ENCODE measurements at regions not wholly inside any gene's neighbourhood (a gene's known extent, or its start where the extent isn't known, plus 50 kb on each side); places are given as distances from the start of the nearest gene placed in this dataset.

DNA sequence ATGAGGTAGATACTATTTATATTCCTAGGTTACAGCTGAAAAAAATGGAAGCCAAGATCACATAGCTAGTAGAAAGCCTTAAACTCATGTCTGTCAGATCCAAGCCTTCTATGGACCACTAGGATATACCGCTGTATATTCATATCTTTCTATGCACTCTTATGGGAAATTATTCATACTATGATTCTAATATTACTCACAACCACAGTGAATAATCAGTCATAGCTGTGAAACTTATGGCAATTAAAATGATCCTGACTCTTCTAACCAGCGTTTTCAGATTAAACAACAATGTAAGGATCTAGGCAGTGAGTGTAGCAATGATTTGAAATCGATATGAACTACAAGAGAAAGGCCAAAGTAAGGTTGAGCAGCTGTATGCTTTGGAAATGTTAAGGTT, 111.0 kb downstream of the RASGEF1B start:
- peaks cover 3% of the 10 kb centered on the region for H3K27me3 Mint-ChIP-seq (ENCODE audit: insufficient read depth, unreplicated experiment)
- ChIA-PET CTCF (no interaction called here), POLR2A (no interaction called here)
- Histone ChIP-seq H3K4me3 (ENCODE audit: low read depth, low read length) (no peak overlapping the region), H3K4me1 (no peaks in the 10 kb centered on the region), H3K36me3 (ENCODE audit: control insufficient read depth, insufficient read depth, low read length) (no peaks in the 10 kb centered on the region), H3K27me3 (replicated peaks; ENCODE audit: control insufficient read depth, insufficient read depth, low read length) (no peaks in the 10 kb centered on the region), H3K9me3 (no peaks in the 10 kb centered on the region)
- peaks cover 6% of the 10 kb centered on the region for H3K4me1 Mint-ChIP-seq (ENCODE audit: low read depth, unreplicated experiment)
- TF ChIP-seq CTCF (IDR thresholded peaks at IDR 0.05; ENCODE audit: insufficient read depth in 1 of 2, low read depth in 1 of 2, low read length in 1 of 2, severe bottlenecking in 1 of 2, unreplicated experiment in 1 of 2): no peak
- intact Hi-C loops (cut with micrococcal nuclease; ENCODE audit: unreplicated experiment): no loop called here
- H3K9me3 Mint-ChIP-seq (ENCODE audit: unreplicated experiment): no peaks in the 10 kb centered on the region
- no peak for DNase-seq
- H3K27ac Mint-ChIP-seq (ENCODE audit: unreplicated experiment): no peak overlapping the region
- H3K4me3 Mint-ChIP-seq (ENCODE audit: unreplicated experiment): no peak overlapping the region
- no peaks in the 10 kb centered on the region for H3K36me3 Mint-ChIP-seq (ENCODE audit: insufficient read depth, unreplicated experiment)
- BruUV-seq (replicated peaks): no TSS peak

- H3K4me1 Mint-ChIP-seq (ENCODE audit: low read depth, unreplicated experiment): peaks cover 6% of the 10 kb centered on the region
- H3K36me3 Mint-ChIP-seq (ENCODE audit: insufficient read depth, unreplicated experiment): no peaks in the 10 kb centered on the region
- intact Hi-C loops (cut with micrococcal nuclease; ENCODE audit: unreplicated experiment): no loop called here
- no peaks in the 10 kb centered on the region for H3K9me3 Mint-ChIP-seq (ENCODE audit: unreplicated experiment)
- no peaks in the 10 kb centered on the region for H3K36me3 ChIP-seq (ENCODE audit: control insufficient read depth, insufficient read depth, low read length)
- no peak for DNase-seq
- POLR2A ChIA-PET: no interaction called here
- H3K4me3 Mint-ChIP-seq (ENCODE audit: unreplicated experiment): no peak overlapping the region
- CTCF ChIA-PET: interaction anchor here (0.5 kb wide), 1 partner anchor 235 kb away, joined by 3 read pairs; no protein-coding TSS in a partner anchor
- no peak for TF ChIP-seq CTCF (IDR thresholded peaks at IDR 0.05; ENCODE audit: insufficient read depth in 1 of 2, low read depth in 1 of 2, low read length in 1 of 2, severe bottlenecking in 1 of 2, unreplicated experiment in 1 of 2)
- no peaks in the 10 kb centered on the region for H3K4me1 ChIP-seq
- H3K9me3 ChIP-seq: no peaks in the 10 kb centered on the region
- peaks cover 3% of the 10 kb centered on the region for H3K27me3 Mint-ChIP-seq (ENCODE audit: insufficient read depth, unreplicated experiment)
- H3K4me3 ChIP-seq (ENCODE audit: low read depth, low read length): no peak overlapping the region
- no peak overlapping the region for H3K27ac Mint-ChIP-seq (ENCODE audit: unreplicated experiment)
- BruUV-seq (replicated peaks): no TSS peak
- H3K27me3 ChIP-seq (replicated peaks; ENCODE audit: control insufficient read depth, insufficient read depth, low read length): no peaks in the 10 kb centered on the region
These were observed 112.5 kb downstream of the RASGEF1B start for GRCh38 chr4:81359207-81359606.

DNA sequence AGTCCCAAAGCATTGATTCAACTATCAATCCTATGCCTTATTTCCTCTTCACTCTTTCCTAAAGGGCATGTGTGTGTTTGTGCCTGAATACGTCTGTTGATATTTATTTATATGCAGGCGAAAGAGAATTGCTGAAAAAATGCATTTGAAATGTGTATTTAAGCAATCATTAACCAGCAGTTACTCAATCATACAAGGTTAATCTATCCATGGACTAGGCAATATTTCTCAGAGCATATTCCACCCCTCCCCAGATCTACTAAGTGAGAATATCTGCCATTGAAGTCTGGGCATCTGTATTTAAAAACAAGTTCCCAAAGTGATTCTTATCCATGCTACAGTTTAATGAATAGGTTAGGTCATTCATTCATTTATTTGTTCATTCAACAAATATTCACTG, 113.6 kb downstream of the RASGEF1B start:
- Histone ChIP-seq H3K36me3 (ENCODE audit: control insufficient read depth, insufficient read depth, low read length) (no peaks in the 10 kb centered on the region), H3K4me3 (ENCODE audit: low read depth, low read length) (no peak overlapping the region), H3K4me1 (no peaks in the 10 kb centered on the region), H3K27me3 (replicated peaks; ENCODE audit: control insufficient read depth, insufficient read depth, low read length) (no peaks in the 10 kb centered on the region), H3K9me3 (no peaks in the 10 kb centered on the region)
- Mint-ChIP-seq H3K27me3 (ENCODE audit: insufficient read depth, unreplicated experiment) (peaks cover 3% of the 10 kb centered on the region), H3K9me3 (ENCODE audit: unreplicated experiment) (no peaks in the 10 kb centered on the region), H3K36me3 (ENCODE audit: insufficient read depth, unreplicated experiment) (no peaks in the 10 kb centered on the region), H3K27ac (ENCODE audit: unreplicated experiment) (no peak overlapping the region), H3K4me1 (ENCODE audit: low read depth, unreplicated experiment) (peaks cover 6% of the 10 kb centered on the region), H3K4me3 (ENCODE audit: unreplicated experiment) (no peak overlapping the region)
- intact Hi-C loops (cut with micrococcal nuclease; ENCODE audit: unreplicated experiment): no loop called here
- DNase-seq: no peak
- BruUV-seq (replicated peaks): no TSS peak
- no peak for TF ChIP-seq CTCF (IDR thresholded peaks at IDR 0.05; ENCODE audit: insufficient read depth in 1 of 2, low read depth in 1 of 2, low read length in 1 of 2, severe bottlenecking in 1 of 2, unreplicated experiment in 1 of 2)
- POLR2A ChIA-PET: no interaction called here
- CTCF ChIA-PET: no interaction called here
